VCaP (cell line): ENCODE measurements at regions not wholly inside any gene's neighbourhood (a gene's known extent, or its start where the extent isn't known, plus 50 kb on each side); places are given as distances from the start of the nearest gene placed in this dataset.

Experiments used
- H3K27ac ChIP-seq: fragments of 450-650 bp; 2 replicates; pipeline ENCODE4 v1.5.1; 2017
- CTCF ChIP-seq: fragments of 450-650 bp; conservative IDR thresholded peaks from 2 replicates; pipeline ENCODE4 v1.5.1; 2017; ENCODE audit warnings: mild to moderate bottlenecking, moderate library complexity

DNA sequence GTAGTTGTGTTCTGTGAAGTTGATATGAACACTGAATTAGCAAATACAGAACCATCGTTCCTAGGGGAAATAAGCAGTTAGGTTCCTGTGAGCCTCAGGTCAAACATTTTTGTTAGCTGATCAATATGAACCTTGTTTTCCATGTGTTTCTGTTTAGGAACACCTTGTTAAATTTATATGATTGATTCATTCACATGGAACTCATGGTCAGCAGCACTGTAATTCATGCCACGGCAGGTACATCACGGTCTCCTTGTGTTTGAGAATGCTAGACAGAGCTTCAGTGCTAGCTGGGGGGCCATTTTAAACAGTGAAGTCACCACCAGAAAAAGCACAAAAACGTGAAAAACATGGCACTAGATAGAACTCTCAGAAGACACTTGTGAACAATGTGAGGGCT, 62.2 kb downstream of the MYCN start:
- no peak for TF ChIP-seq CTCF
- no peak overlapping the region for H3K27ac ChIP-seq

DNA sequence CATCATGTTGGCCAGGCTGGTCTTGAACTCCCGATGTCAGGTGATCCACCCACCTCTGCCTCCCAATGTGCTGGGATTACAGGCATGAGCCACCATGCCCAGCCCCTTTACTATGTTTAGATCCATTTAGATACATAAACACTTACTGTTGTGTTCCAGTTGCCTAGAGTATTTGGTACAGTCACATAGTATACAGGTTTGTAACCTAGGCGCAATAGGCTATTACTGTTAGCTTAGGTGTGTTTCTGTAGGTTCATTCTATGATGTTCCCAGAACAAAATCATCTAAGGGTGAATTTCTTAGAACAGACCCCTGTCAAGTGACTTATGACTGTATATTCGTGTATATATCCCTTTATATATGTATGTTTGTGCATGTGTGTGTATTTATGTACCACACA, 61.8 kb downstream of the MYCN start:
- no peak for TF ChIP-seq CTCF
- H3K27ac ChIP-seq = no peak overlapping the region

- no peak for TF ChIP-seq CTCF
- no peak overlapping the region for H3K27ac ChIP-seq
These were observed 60.3 kb downstream of the MYCN start for GRCh38 chr2:16000642-16001041.

DNA sequence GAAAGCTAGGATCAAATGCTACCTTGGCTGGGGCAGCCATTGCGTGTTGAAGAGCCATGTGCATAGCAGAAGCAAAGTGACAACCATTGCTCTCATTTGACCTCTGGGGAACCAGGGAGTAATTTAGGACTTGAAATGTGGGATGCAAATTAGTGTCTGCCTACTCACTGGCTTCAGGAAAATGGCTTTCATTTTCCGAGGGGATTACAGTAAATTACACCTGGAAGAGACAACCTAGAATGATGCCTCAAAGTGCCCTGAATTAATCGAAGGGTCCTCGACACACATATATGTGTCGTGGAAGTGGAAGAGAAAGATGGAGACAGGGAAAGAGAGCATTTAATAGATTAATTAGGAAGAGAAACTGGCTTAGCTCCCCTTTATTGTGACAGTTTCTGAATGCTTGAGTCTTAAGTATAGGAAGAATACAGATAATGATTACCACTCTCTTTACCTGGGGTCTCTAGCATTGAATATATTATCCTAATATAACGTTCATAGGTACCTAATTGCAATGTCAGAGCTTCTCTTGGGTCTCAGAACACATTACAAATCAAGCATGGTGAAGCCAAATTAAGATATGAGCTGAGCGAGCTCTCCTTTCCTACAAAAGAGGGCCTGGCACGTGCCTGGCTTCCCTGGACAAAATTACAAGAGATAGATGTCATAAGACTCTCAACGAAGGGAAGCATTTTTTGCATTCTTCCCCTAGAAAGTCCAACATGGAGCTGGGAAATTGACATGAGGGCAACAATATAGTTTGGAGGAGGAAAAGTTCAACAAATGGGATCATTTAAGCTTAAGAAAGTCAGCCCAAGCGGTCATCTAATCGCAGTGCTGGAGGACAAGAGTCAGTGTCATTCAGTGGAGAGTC, 59.5 kb downstream of the MYCN start:
- no peak for TF ChIP-seq CTCF
- H3K27ac ChIP-seq = no peak overlapping the region

GRCh38 chr2:15997728-15998280, 57.5 kb downstream of the MYCN start:
- H3K27ac ChIP-seq = no peak overlapping the region
- TF ChIP-seq CTCF = no peak

DNA sequence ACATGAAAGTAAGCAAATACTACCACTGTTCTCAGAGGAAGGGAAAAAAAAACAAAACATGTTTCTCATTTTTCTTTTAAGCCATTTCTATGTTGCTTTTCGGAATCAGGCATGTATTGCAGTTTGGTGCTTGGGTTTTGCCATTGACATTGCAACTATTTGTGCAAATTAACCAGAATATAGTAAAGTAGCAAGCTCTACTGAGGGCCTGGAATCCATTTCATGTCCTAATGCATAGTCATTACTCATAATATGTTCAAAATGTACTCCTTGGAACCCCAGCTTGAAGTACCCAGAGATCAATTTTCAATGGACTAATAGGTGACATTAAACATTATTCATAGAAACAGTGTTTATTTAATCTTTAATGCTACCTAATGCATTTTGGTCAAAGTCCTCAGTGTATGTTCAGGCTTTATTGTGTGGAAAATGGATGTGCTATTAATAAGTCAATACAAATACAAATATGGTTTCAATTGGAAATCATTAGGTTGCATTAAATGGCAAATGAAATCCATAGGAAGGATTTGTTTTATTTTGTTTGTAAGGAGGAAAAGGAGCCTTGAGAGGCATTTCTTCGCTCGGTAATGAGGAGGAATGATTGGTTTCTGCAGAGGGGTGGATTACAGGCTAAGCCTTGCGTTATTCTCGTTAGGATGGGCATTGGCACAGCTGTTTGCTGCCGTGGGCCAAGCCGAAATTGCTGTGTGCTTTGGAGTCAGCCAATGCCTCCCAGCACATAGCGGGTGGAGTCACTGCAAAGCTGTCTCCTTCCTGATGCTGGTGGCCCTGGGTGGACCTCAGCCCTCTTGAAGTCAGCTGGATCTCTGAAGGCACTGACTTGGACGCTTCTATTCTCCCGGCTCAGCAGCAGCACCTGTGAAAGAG, 56.4 kb downstream of the MYCN start:
- no peak for TF ChIP-seq CTCF
- no peak overlapping the region for H3K27ac ChIP-seq
